ENCODE measurements at regions not wholly inside any gene's neighbourhood (a gene's known extent, or its start where the extent isn't known, plus 50 kb on each side); places are given as distances from the start of the nearest gene placed in this dataset.

DNA sequence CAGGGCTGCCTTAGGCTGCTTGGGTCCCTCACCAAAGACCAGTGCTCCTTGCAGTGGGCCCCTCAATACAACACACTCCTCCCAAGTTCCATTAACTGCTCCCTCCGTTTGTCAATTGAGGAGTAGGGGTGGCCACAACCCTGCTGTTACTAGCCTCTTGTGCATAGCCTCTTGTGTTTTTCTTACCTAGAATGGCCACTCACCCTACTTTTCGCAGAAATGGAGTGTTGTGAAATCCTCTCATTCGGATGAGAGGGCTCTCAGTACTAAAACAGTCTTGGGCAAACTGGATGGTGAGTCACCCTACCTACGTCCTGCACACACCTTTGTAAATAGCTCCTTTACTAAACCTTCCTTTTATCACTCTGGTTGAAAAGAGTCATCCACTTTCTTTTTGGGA, 253.9 kb downstream of the OSR1 start:
- H3K4me2 ChIP-seq (ENCODE audit: low read length), result no peak overlapping the region
- H3K9ac ChIP-seq, result no peak overlapping the region
- TF ChIP-seq, protein P1, sequence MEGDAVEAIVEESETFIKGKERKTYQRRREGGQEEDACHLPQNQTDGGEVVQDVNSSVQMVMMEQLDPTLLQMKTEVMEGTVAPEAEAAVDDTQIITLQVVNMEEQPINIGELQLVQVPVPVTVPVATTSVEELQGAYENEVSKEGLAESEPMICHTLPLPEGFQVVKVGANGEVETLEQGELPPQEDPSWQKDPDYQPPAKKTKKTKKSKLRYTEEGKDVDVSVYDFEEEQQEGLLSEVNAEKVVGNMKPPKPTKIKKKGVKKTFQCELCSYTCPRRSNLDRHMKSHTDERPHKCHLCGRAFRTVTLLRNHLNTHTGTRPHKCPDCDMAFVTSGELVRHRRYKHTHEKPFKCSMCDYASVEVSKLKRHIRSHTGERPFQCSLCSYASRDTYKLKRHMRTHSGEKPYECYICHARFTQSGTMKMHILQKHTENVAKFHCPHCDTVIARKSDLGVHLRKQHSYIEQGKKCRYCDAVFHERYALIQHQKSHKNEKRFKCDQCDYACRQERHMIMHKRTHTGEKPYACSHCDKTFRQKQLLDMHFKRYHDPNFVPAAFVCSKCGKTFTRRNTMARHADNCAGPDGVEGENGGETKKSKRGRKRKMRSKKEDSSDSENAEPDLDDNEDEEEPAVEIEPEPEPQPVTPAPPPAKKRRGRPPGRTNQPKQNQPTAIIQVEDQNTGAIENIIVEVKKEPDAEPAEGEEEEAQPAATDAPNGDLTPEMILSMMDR (IDR thresholded peaks at IDR 0.05), result no peak
- no peaks in the 10 kb centered on the region for H3K9me3 ChIP-seq (ENCODE audit: control insufficient read depth, low read length)
- H3K4me1 ChIP-seq, result no peaks in the 10 kb centered on the region
- no peak overlapping the region for H3K4me3 ChIP-seq (ENCODE audit: low read depth, low read length)
- no peak overlapping the region for H2AFZ ChIP-seq
- no peaks in the 10 kb centered on the region for H3K27me3 ChIP-seq (ENCODE audit: control insufficient read depth, insufficient read depth, low read length)
- no peaks in the 10 kb centered on the region for H3K36me3 ChIP-seq (ENCODE audit: control insufficient read depth, insufficient read depth, low read length)
- H3K79me2 ChIP-seq, result no peaks in the 10 kb centered on the region
- no peak overlapping the region for H3K27ac ChIP-seq

DNA sequence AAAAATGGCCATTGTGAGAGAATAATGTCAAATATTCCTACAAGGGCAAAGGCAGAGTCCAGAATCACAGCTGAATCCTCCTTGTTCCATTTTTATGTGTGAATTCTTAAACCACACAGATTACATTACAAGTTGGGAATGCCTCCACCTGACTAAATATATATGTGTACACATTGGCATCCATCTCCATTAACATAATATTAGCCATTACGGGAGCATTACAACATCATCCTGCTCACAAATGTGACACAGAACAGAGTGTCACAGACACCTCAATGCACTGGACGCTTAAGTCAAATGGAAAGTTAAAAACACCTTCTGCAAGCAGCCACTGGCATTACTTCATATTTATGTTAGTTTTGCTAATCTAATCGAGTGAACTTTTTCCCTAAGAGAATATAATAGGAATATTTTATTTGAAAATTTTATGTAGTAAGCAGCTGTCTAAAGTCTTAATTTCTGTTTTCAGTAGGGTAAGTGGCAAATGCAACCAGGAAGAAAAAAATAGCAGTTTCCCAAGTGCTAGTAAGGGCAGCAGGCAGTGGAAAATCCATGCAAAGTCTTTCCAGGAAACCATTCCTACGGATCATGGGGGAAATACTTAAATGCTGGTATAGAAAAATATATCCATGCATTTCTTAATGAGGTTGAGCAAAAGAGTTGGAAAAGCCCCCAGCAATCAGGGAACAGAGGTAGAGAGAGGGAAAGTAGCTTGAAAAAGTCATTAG, 255.6 kb downstream of the OSR1 start:
- Histone ChIP-seq H3K9me3 (ENCODE audit: control insufficient read depth, low read length) (no peaks in the 10 kb centered on the region), H3K4me1 (no peaks in the 10 kb centered on the region), H3K36me3 (ENCODE audit: control insufficient read depth, insufficient read depth, low read length) (no peaks in the 10 kb centered on the region), H3K4me2 (ENCODE audit: low read length) (no peak overlapping the region), H3K27me3 (ENCODE audit: control insufficient read depth, insufficient read depth, low read length) (no peaks in the 10 kb centered on the region), H3K27ac (no peak overlapping the region), H3K4me3 (ENCODE audit: low read depth, low read length) (no peak overlapping the region), H3K79me2 (no peaks in the 10 kb centered on the region), H3K9ac (no peak overlapping the region), H2AFZ (no peak overlapping the region)
- TF ChIP-seq, protein P1 (IDR thresholded peaks at IDR 0.05), result no peak

DNA sequence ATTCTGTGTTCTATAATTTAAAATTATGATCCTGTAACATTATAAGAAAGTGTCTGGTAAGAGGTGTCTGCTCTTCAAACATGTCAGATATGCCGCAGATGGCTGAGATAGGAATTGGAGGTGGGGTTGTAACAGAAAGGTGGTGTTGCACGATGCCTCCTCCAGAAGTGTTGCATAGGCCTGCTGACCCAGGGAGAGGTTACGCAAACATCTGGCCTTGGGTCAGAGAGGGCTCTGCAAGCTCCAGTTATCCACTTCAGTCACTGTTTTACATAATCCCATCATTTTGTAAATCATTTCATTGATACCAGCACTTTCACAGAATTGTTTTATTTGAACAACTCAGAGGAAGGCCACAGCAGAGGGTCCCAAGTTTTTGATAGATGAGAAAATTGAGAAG, 256.5 kb downstream of the OSR1 start:
- Histone ChIP-seq H3K4me2 (ENCODE audit: low read length) (no peak overlapping the region), H3K9ac (no peak overlapping the region), H3K27ac (no peak overlapping the region), H3K27me3 (ENCODE audit: control insufficient read depth, insufficient read depth, low read length) (no peaks in the 10 kb centered on the region), H3K4me3 (ENCODE audit: low read depth, low read length) (no peak overlapping the region), H3K9me3 (ENCODE audit: control insufficient read depth, low read length) (no peaks in the 10 kb centered on the region), H3K4me1 (no peaks in the 10 kb centered on the region), H3K79me2 (no peaks in the 10 kb centered on the region), H3K36me3 (ENCODE audit: control insufficient read depth, insufficient read depth, low read length) (no peaks in the 10 kb centered on the region), H2AFZ (no peak overlapping the region)
- TF ChIP-seq, protein P1 (IDR thresholded peaks at IDR 0.05), result no peak

DNA sequence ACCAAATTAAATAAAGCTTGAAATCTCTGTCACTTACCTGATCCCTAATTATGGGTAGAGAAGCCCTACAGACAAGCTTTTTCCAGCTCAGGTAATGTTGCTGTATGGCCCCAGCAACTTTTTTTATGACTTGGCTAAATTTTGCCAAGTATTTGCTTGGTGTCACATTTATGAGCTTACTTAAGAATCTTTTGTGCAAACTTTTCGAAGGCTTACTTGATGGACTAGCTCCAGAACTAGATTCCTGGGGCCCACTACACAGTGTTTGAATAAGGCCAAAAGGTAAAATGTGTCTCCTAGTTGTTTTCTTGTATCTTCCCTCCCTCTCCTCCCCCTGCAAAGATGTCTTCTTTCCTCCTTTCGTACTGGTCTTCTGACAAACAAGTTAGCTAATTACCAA, 257.9 kb downstream of the OSR1 start:
- Histone ChIP-seq H3K4me1 (no peaks in the 10 kb centered on the region), H3K9ac (no peak overlapping the region), H3K27ac (no peak overlapping the region), H3K79me2 (no peaks in the 10 kb centered on the region), H3K4me3 (ENCODE audit: low read depth, low read length) (no peak overlapping the region), H3K9me3 (ENCODE audit: control insufficient read depth, low read length) (no peaks in the 10 kb centered on the region), H2AFZ (no peak overlapping the region), H3K36me3 (ENCODE audit: control insufficient read depth, insufficient read depth, low read length) (no peaks in the 10 kb centered on the region), H3K4me2 (ENCODE audit: low read length) (no peak overlapping the region), H3K27me3 (ENCODE audit: control insufficient read depth, insufficient read depth, low read length) (no peaks in the 10 kb centered on the region)
- TF ChIP-seq, protein P1 (IDR thresholded peaks at IDR 0.05), result no peak

DNA sequence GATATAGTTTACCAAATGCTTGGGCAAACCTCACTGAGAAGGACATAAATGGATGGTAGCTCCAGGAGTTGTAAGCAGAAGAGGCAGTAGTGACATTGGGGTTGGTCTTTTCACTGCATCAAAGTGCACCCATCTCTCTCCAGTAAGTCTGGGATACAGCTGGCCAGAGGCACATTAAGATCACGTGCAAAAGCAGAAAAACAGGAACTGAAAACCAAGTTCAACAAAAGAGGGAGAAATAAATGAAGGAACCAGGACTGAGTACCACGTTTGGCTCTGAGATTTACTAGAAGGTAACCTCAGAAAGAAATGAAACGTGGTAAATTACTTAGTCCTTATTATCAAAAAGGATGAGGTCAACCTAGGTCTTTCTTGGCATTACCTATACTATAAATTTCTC, 259.2 kb downstream of the OSR1 start:
- Histone ChIP-seq H3K27ac (no peak overlapping the region), H2AFZ (no peak overlapping the region), H3K79me2 (no peaks in the 10 kb centered on the region), H3K9ac (no peak overlapping the region), H3K27me3 (ENCODE audit: control insufficient read depth, insufficient read depth, low read length) (no peaks in the 10 kb centered on the region), H3K4me2 (ENCODE audit: low read length) (no peak overlapping the region), H3K36me3 (ENCODE audit: control insufficient read depth, insufficient read depth, low read length) (no peaks in the 10 kb centered on the region), H3K9me3 (ENCODE audit: control insufficient read depth, low read length) (no peaks in the 10 kb centered on the region), H3K4me1 (no peaks in the 10 kb centered on the region), H3K4me3 (ENCODE audit: low read depth, low read length) (no peak overlapping the region)
- TF ChIP-seq, protein P1 (IDR thresholded peaks at IDR 0.05), result no peak

Measured in parathyroid adenoma (tissue), 2 donors.